ENCODE measurements at regions not wholly inside any gene's neighbourhood (a gene's known extent, or its start where the extent isn't known, plus 50 kb on each side); places are given as distances from the start of the nearest gene placed in this dataset.

GRCh38 chr15:96838081-96838480 is 507.6 kb downstream of the NR2F2 start:
- no peak for TF ChIP-seq CTCF (IDR thresholded peaks at IDR 0.05)
- TF ChIP-seq POLR2AphosphoS5 (IDR thresholded peaks at IDR 0.05): no peak

Measured in breast epithelium (tissue), 3 donors.